ENCODE measurements at regions not wholly inside any gene's neighbourhood (a gene's known extent, or its start where the extent isn't known, plus 50 kb on each side); places are given as distances from the start of the nearest gene placed in this dataset.

- DNase-seq (ENCODE audit: low spot score), result no peak
- TF ChIP-seq CTCF (conservative IDR thresholded peaks at IDR 0.05; ENCODE audit: low read depth), result no peak
- ChIA-PET CTCF (no interaction called here), POLR2A (ENCODE audit: low non-redundant PET) (no interaction called here)
- no peak overlapping the region for H3K27ac ChIP-seq
Measured at GRCh38 chr13:63044589-63045313, 1629.1 kb upstream of the PCDH20 start.

- no peak for DNase-seq (ENCODE audit: low spot score)
- H3K27ac ChIP-seq, result no peak overlapping the region
- TF ChIP-seq CTCF (conservative IDR thresholded peaks at IDR 0.05; ENCODE audit: low read depth), result no peak
- ChIA-PET POLR2A (ENCODE audit: low non-redundant PET) (no interaction called here), CTCF (no interaction called here)
Measured at GRCh38 chr13:63042686-63043085, 1627.0 kb upstream of the PCDH20 start.

GRCh38 chr13:63041640-63042414 is 1626.2 kb upstream of the PCDH20 start:
- H3K27ac ChIP-seq, result no peak overlapping the region
- POLR2A ChIA-PET (ENCODE audit: low non-redundant PET), result interaction anchor here (0.6 kb wide), 1 partner anchor 12 kb away, joined by 3 read pairs; no protein-coding TSS in a partner anchor
- peak; percentile 3 for DNase-seq (ENCODE audit: low spot score)
- no peak for TF ChIP-seq CTCF (conservative IDR thresholded peaks at IDR 0.05; ENCODE audit: low read depth)
- CTCF ChIA-PET, result no interaction called here

GRCh38 chr13:63026285-63026797 is 1610.7 kb upstream of the PCDH20 start:
- TF ChIP-seq CTCF (conservative IDR thresholded peaks at IDR 0.05; ENCODE audit: low read depth), result no peak
- H3K27ac ChIP-seq, result no peak overlapping the region
- ChIA-PET POLR2A (ENCODE audit: low non-redundant PET) (no interaction called here), CTCF (no interaction called here)
- no peak for DNase-seq (ENCODE audit: low spot score)

- ChIA-PET POLR2A (ENCODE audit: low non-redundant PET) (no interaction called here), CTCF (no interaction called here)
- TF ChIP-seq CTCF (conservative IDR thresholded peaks at IDR 0.05; ENCODE audit: low read depth), result no peak
- H3K27ac ChIP-seq, result no peak overlapping the region
- DNase-seq (ENCODE audit: low spot score), result no peak
Measured at GRCh38 chr13:63025741-63026140, 1610.1 kb upstream of the PCDH20 start.

GRCh38 chr13:63024458-63024857 is 1608.8 kb upstream of the PCDH20 start:
- no peak for TF ChIP-seq CTCF (conservative IDR thresholded peaks at IDR 0.05; ENCODE audit: low read depth)
- ChIA-PET POLR2A (ENCODE audit: low non-redundant PET) (no interaction called here), CTCF (no interaction called here)
- no peak overlapping the region for H3K27ac ChIP-seq
- no peak for DNase-seq (ENCODE audit: low spot score)
